B cell (primary cell): ENCODE measurements at regions not wholly inside any gene's neighbourhood (a gene's known extent, or its start where the extent isn't known, plus 50 kb on each side); places are given as distances from the start of the nearest gene placed in this dataset.

Experiments used
- CTCF ChIP-seq: fragments of 200-600 bp; IDR thresholded peaks from one replicate; pipeline ENCODE4 v1.8.0; 2022; ENCODE audit warnings: antibody characterized with exemption, mild to moderate bottlenecking
- EZH2 ChIP-seq: IDR thresholded peaks from 2 replicates; pipeline ENCODE4 v1.6.1; 2012; ENCODE audit warnings: borderline replicate concordance, low read depth, mild to moderate bottlenecking, moderate library complexity, low read length; ENCODE audit not compliant: insufficient read depth, poor library complexity, severe bottlenecking

DNA sequence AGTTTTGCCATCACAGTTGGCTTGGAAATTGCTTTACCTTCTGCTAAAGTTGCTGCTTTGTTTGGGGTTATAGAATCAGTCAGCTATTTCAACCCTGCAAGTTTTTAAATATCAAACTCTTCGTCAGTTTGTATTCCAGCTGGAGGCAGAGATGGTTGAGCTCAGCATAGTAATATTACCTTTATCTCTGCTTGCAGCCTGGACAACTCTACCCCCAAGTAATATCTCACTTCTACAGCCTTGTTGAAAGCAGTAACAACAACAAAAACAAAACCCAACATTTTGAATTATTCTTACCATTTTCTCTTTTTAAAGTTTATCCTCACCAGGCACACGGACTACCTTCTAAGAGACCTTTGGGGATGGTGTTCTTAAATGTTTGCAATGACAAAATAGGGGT, 239.1 kb upstream of the PHF14 start:
- TF ChIP-seq CTCF (no peak), EZH2 (no peak)
